IMR-90 (cell line): ENCODE measurements at regions not wholly inside any gene's neighbourhood (a gene's known extent, or its start where the extent isn't known, plus 50 kb on each side); places are given as distances from the start of the nearest gene placed in this dataset.
"Not testable (repeated sequence)": the region's sequence is repeated elsewhere in the genome, so short reads cannot be mapped to it uniquely, and the experiment has no call there.

ENCODE experiments used
- ATAC-seq: fragments of 200-7000 bp; cut with Tn5 transposase; 2 replicates; pipeline ENCODE4 v1.9.1; 2020; ENCODE audit warnings: low read depth, mild to moderate bottlenecking, moderate library complexity
- BruUV-seq: library from RNA; stranded (reverse); fragments of 400-500 nt; replicated peaks from 2 replicates; lab custom pipeline; 2021; lab: Mats Ljungman, UMichigan
- CTCF ChIA-PET: fragments of 300-600 bp; formaldehyde crosslinking; extraction: SDS; loops from one replicate; lab custom pipeline; 2021; ENCODE audit warnings: antibody characterized with exemption; lab: Yijun Ruan, JAX
- POLR2A ChIA-PET: fragments of 300-600 bp; sonication (Branson Sonifier 250); formaldehyde crosslinking; loops from one replicate; lab custom pipeline; 2022; ENCODE audit warnings: antibody characterized with exemption; ENCODE audit not compliant: unreplicated experiment; lab: Charles Lee
- DNase-seq: peaks from one replicate; pipeline ENCODE4 v3.0.0; 2013
- H2AFZ ChIP-seq: replicated peaks from 2 replicates; pipeline ENCODE3; 2013; ENCODE audit warnings: low read length, mild to moderate bottlenecking; ENCODE audit not compliant: poor library complexity
- H2AK5ac ChIP-seq: 2 replicates; pipeline ENCODE4 v1.6.1; 2013; ENCODE audit warnings: low read depth, low read length, inconsistent platforms
- H2AK9ac ChIP-seq: replicated peaks from 2 replicates; pipeline ENCODE3; 2013; ENCODE audit warnings: mild to moderate bottlenecking, low read depth, low read length, moderate library complexity; ENCODE audit not compliant: poor library complexity
- H2BK120ac ChIP-seq: 2 replicates; pipeline ENCODE4 v1.6.1; 2013; ENCODE audit warnings: low read depth, low read length, inconsistent platforms
- H2BK15ac ChIP-seq: 3 replicates; pipeline ENCODE4 v1.6.1; 2013; ENCODE audit warnings: low read depth, low read length, inconsistent platforms
- H2BK20ac ChIP-seq: 2 replicates; pipeline ENCODE4 v1.6.1; 2013; ENCODE audit warnings: low read depth, mild to moderate bottlenecking, inconsistent platforms, low read length, moderate library complexity
- H2BK5ac ChIP-seq: 2 replicates; pipeline ENCODE4 v1.6.1; 2013; ENCODE audit warnings: mild to moderate bottlenecking, low read depth, low read length, inconsistent platforms; ENCODE audit not compliant: poor library complexity, severe bottlenecking
- H3K14ac ChIP-seq: replicated peaks from 2 replicates; pipeline ENCODE4 v1.6.1; 2013; ENCODE audit warnings: low read depth, low read length, inconsistent platforms
- H3K18ac ChIP-seq: 2 replicates; pipeline ENCODE4 v1.6.1; 2013; ENCODE audit warnings: low read depth, low read length, control low read depth
- H3K23ac ChIP-seq: 2 replicates; pipeline ENCODE4 v1.6.1; 2013; ENCODE audit warnings: low read depth, low read length, inconsistent platforms
- H3K27ac ChIP-seq: 2 replicates; pipeline ENCODE4 v1.5.1; 2013; ENCODE audit warnings: mild to moderate bottlenecking, control low read depth, low read length; ENCODE audit not compliant: insufficient read depth
- H3K27me3 ChIP-seq: 2 replicates; pipeline ENCODE4 v1.6.1; 2013; ENCODE audit warnings: low read length; ENCODE audit not compliant: control insufficient read depth, insufficient read depth
- H3K36me3 ChIP-seq: 2 replicates; pipeline ENCODE4 v1.6.1; 2013; ENCODE audit warnings: low read length, mixed read lengths; ENCODE audit not compliant: control insufficient read depth, insufficient read depth
- H3K4ac ChIP-seq: 2 replicates; pipeline ENCODE4 v1.6.1; 2013; ENCODE audit warnings: low read depth, low read length, inconsistent platforms
- H3K4me1 ChIP-seq: 2 replicates; pipeline ENCODE4 v1.6.1; 2013; ENCODE audit warnings: low read length, mixed read lengths; ENCODE audit not compliant: control insufficient read depth, insufficient read depth
- H3K4me2 ChIP-seq: 2 replicates; pipeline ENCODE4 v1.6.1; 2013; ENCODE audit warnings: low read depth, mild to moderate bottlenecking, control low read depth, low read length, moderate library complexity
- H3K4me3 ChIP-seq: 2 replicates; pipeline ENCODE4 v1.5.1; 2013; ENCODE audit warnings: low read depth, mild to moderate bottlenecking, control low read depth, low read length, moderate library complexity; ENCODE audit not compliant: insufficient read depth
- H3K56ac ChIP-seq: 2 replicates; pipeline ENCODE4 v1.6.1; 2013; ENCODE audit warnings: low read length, inconsistent platforms; ENCODE audit not compliant: insufficient read depth; ENCODE audit errors: extremely low read depth
- H3K79me1 ChIP-seq, 2 experiments: 2 replicates each; pipeline ENCODE4 v1.6.1; 2013; ENCODE audit warnings: low read length in 2 of 2, inconsistent platforms in 1 of 2, low read depth in 1 of 2
- H3K9ac ChIP-seq: 2 replicates; pipeline ENCODE4 v1.6.1; 2013; ENCODE audit warnings: low read depth, low read length, control low read depth
- H3K9me1 ChIP-seq: 2 replicates; pipeline ENCODE4 v1.6.1; 2013; ENCODE audit warnings: low read length, inconsistent platforms; ENCODE audit not compliant: insufficient read depth
- H3K9me3 ChIP-seq: 2 replicates; pipeline ENCODE4 v1.6.1; 2013; ENCODE audit warnings: low read length; ENCODE audit not compliant: control insufficient read depth, insufficient read depth
- H4K20me1 ChIP-seq: 2 replicates; pipeline ENCODE4 v1.6.1; 2013; ENCODE audit warnings: low read length, inconsistent platforms; ENCODE audit not compliant: insufficient read depth
- H4K5ac ChIP-seq: 2 replicates; pipeline ENCODE4 v1.6.1; 2013; ENCODE audit warnings: mild to moderate bottlenecking, low read depth, low read length, control low read depth
- H4K8ac ChIP-seq, 2 experiments: 2 replicates each; pipeline ENCODE4 v1.6.1; 2013; ENCODE audit warnings: low read depth in 2 of 2, low read length in 2 of 2, control low read depth in 1 of 2, inconsistent platforms in 1 of 2
- H4K91ac ChIP-seq: 2 replicates; pipeline ENCODE4 v1.6.1; 2013; ENCODE audit warnings: low read depth, low read length, inconsistent platforms; ENCODE audit not compliant: insufficient read depth
- WGBS, 2 experiments: methylation state at CpG; one replicate each; pipeline versions ENCODE4 v1.1.5 to v1.1.7; 2013; ENCODE audit warnings: missing lambda C conversion rate in 2 of 2; ENCODE audit not compliant: insufficient read length in 1 of 2; ENCODE audit errors: extremely low coverage in 2 of 2; 5-methylcytosine and 5-hydroxymethylcytosine counted together
- dilution Hi-C: fragments of 300-500 bp; cut with HindIII; formaldehyde crosslinking; loops from one replicate; pipeline ENCODE4 v1.14.3; 2018; ENCODE audit warnings: low sequenced_read_pairs; ENCODE audit not compliant: unreplicated experiment
- in situ Hi-C: fragments of 300-500 bp; cut with MboI; formaldehyde crosslinking; loops from 3 replicates; pipeline ENCODE4 v1.14.3; 2019; ENCODE audit warnings: low sequenced_read_pairs, inconsistent platforms, mixed read lengths
- intact Hi-C: fragments of 100-400 bp; cut with micrococcal nuclease; formaldehyde crosslinking; loops from 2 replicates; pipeline ENCODE4 v1.10.0; 2022

- CTCF ChIA-PET, H3K14ac ChIP-seq, H3K4me3 ChIP-seq, H2AFZ ChIP-seq, H3K4ac ChIP-seq, H2BK20ac ChIP-seq, H3K4me2 ChIP-seq, H3K79me1 ChIP-seq, dilution Hi-C loops, H3K4me1 ChIP-seq, H3K9me3 ChIP-seq, H3K23ac ChIP-seq, H3K36me3 ChIP-seq, H2BK15ac ChIP-seq, DNase-seq, intact Hi-C loops, H2AK5ac ChIP-seq, H3K9me1 ChIP-seq, H4K5ac ChIP-seq, H2AK9ac ChIP-seq, in situ Hi-C loops, H3K56ac ChIP-seq, H3K27ac ChIP-seq, H2BK5ac ChIP-seq, H2BK120ac ChIP-seq, BruUV-seq, H4K20me1 ChIP-seq, H3K18ac ChIP-seq, H3K27me3 ChIP-seq, H3K9ac ChIP-seq, POLR2A ChIA-PET, H4K8ac ChIP-seq, H4K91ac ChIP-seq, ATAC-seq: not testable (repeated sequence)
- no CpG with 5 or more reads among the region's 42 CpGs for WGBS, 2 experiments
These were observed 113.8 kb upstream of the PAPPA2 start for GRCh38 chr1:176349135-176349715.
